ENCODE measurements at regions not wholly inside any gene's neighbourhood (a gene's known extent, or its start where the extent isn't known, plus 50 kb on each side); places are given as distances from the start of the nearest gene placed in this dataset.

DNA sequence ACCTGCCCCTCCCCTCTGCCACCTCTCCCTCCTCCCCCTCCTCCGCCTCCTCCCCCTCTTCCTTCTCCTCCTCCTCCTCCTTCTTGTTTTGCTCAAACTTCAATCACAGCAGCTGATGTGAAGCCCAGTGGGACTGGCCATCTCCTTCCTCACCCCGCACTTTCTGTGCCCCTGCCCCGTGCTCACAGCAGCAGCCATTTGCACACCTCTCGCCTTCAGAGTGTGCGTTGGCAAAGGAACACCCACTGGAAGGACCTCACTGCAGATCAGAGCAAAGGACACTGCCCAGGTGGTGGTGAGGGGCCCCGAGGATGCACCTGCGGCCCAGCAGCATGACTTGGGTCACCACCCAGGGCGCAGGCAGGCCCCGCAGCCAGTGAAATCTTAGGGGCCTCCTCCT lies 98.8 kb downstream of the SOX1 start:
- no peak for TF ChIP-seq POLR2A (IDR thresholded peaks at IDR 0.05; ENCODE audit: low read depth)
- TF ChIP-seq, protein P1, sequence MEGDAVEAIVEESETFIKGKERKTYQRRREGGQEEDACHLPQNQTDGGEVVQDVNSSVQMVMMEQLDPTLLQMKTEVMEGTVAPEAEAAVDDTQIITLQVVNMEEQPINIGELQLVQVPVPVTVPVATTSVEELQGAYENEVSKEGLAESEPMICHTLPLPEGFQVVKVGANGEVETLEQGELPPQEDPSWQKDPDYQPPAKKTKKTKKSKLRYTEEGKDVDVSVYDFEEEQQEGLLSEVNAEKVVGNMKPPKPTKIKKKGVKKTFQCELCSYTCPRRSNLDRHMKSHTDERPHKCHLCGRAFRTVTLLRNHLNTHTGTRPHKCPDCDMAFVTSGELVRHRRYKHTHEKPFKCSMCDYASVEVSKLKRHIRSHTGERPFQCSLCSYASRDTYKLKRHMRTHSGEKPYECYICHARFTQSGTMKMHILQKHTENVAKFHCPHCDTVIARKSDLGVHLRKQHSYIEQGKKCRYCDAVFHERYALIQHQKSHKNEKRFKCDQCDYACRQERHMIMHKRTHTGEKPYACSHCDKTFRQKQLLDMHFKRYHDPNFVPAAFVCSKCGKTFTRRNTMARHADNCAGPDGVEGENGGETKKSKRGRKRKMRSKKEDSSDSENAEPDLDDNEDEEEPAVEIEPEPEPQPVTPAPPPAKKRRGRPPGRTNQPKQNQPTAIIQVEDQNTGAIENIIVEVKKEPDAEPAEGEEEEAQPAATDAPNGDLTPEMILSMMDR (IDR thresholded peaks at IDR 0.05), result no peak

Measured in esophagus muscularis mucosa (tissue), 3 donors.